T-helper 17 cell (primary cell): ENCODE measurements at regions not wholly inside any gene's neighbourhood (a gene's known extent, or its start where the extent isn't known, plus 50 kb on each side); places are given as distances from the start of the nearest gene placed in this dataset.

Experiments
- ATAC-seq: fragments of 150-1000 bp; cut with Tn5 transposase; 2 replicates; pipeline ENCODE4 v1.10.0; 2021; ENCODE audit warnings: mild to moderate bottlenecking, moderate library complexity
- DNase-seq, 3 donors: peaks; one replicate each; pipeline versions ENCODE4 v3.0.0 to v3.0.0-alpha.2; 2020 to 2021
- H3K9me3 ChIP-seq: one replicate; pipeline ENCODE4 v1.7.0; 2013; ENCODE audit warnings: low read length, mild to moderate bottlenecking; ENCODE audit not compliant: control insufficient read depth, poor library complexity, severe bottlenecking
- H3K27ac Mint-ChIP-seq: one replicate; pipeline ENCODE4 v1.8.0; 2022; ENCODE audit warnings: mild to moderate bottlenecking, moderate library complexity, mixed read lengths
- H3K27me3 Mint-ChIP-seq: one replicate; pipeline ENCODE4 v1.8.0; 2022; ENCODE audit warnings: mixed read lengths
- H3K36me3 Mint-ChIP-seq: one replicate; pipeline ENCODE4 v1.8.0; 2022; ENCODE audit warnings: low read depth, mixed read lengths
- H3K4me1 Mint-ChIP-seq: one replicate; pipeline ENCODE4 v1.8.0; 2022; ENCODE audit warnings: mild to moderate bottlenecking, mixed read lengths
- H3K4me3 Mint-ChIP-seq: one replicate; pipeline ENCODE4 v1.8.0; 2022; ENCODE audit warnings: mild to moderate bottlenecking, moderate library complexity, mixed read lengths

GRCh38 chr4:174144106-174144505 lies 139.4 kb downstream of the FBXO8 start:
- Mint-ChIP-seq H3K36me3 (no peaks in the 10 kb centered on the region), H3K4me3 (no peak overlapping the region), H3K27me3 (peaks cover 47% of the 10 kb centered on the region), H3K4me1 (no peaks in the 10 kb centered on the region), H3K27ac (no peak overlapping the region)
- DNase-seq (no peak), ATAC-seq (no peak)
- no peaks in the 10 kb centered on the region for H3K9me3 ChIP-seq

GRCh38 chr4:174141876-174142275 lies 141.6 kb downstream of the FBXO8 start:
- Mint-ChIP-seq H3K27ac (no peak overlapping the region), H3K27me3 (peaks cover 34% of the 10 kb centered on the region), H3K36me3 (no peaks in the 10 kb centered on the region), H3K4me1 (no peaks in the 10 kb centered on the region), H3K4me3 (no peak overlapping the region)
- ATAC-seq = no peak
- DNase-seq = no peak
- no peaks in the 10 kb centered on the region for H3K9me3 ChIP-seq

GRCh38 chr4:174138616-174139015 lies 144.9 kb downstream of the FBXO8 start:
- no peak overlapping the region for H3K27ac Mint-ChIP-seq

GRCh38 chr4:174137698-174138097 lies 145.8 kb downstream of the FBXO8 start:
- H3K27ac Mint-ChIP-seq = no peak overlapping the region
- peaks cover 3% of the 10 kb centered on the region for H3K4me1 Mint-ChIP-seq
- ATAC-seq (no peak), DNase-seq (no peak)
- peaks cover 6% of the 10 kb centered on the region for H3K27me3 Mint-ChIP-seq
- no peaks in the 10 kb centered on the region for H3K36me3 Mint-ChIP-seq
- no peak overlapping the region for H3K4me3 Mint-ChIP-seq
- H3K9me3 ChIP-seq = no peaks in the 10 kb centered on the region

More at GRCh38 chr4:174138616-174139015, 144.9 kb downstream of the FBXO8 start:
- H3K4me3 Mint-ChIP-seq = no peak overlapping the region
- DNase-seq = no peak
- peaks cover 6% of the 10 kb centered on the region for H3K27me3 Mint-ChIP-seq
- no peak for ATAC-seq
- no peaks in the 10 kb centered on the region for H3K36me3 Mint-ChIP-seq
- peaks cover 3% of the 10 kb centered on the region for H3K4me1 Mint-ChIP-seq
- H3K9me3 ChIP-seq = no peaks in the 10 kb centered on the region

GRCh38 chr4:174135936-174136406 lies 147.5 kb downstream of the FBXO8 start:
- no peaks in the 10 kb centered on the region for H3K9me3 ChIP-seq
- H3K27me3 Mint-ChIP-seq = peaks cover 6% of the 10 kb centered on the region
- H3K4me3 Mint-ChIP-seq = no peak overlapping the region
- H3K36me3 Mint-ChIP-seq = no peaks in the 10 kb centered on the region
- DNase-seq (no peak), ATAC-seq (no peak)
- H3K27ac Mint-ChIP-seq = no peak overlapping the region
- peaks cover 3% of the 10 kb centered on the region for H3K4me1 Mint-ChIP-seq

- Mint-ChIP-seq H3K36me3 (no peaks in the 10 kb centered on the region), H3K4me3 (no peak overlapping the region), H3K27ac (no peak overlapping the region), H3K4me1 (peaks cover 3% of the 10 kb centered on the region), H3K27me3 (peaks cover 9% of the 10 kb centered on the region)
- ATAC-seq = no peak
- H3K9me3 ChIP-seq = no peaks in the 10 kb centered on the region
- DNase-seq = no peak
Observed at GRCh38 chr4:174135530-174135929, 147.9 kb downstream of the FBXO8 start.

- no peak for ATAC-seq
- H3K9me3 ChIP-seq = no peaks in the 10 kb centered on the region
- no peaks in the 10 kb centered on the region for H3K36me3 Mint-ChIP-seq
- peaks cover 3% of the 10 kb centered on the region for H3K4me1 Mint-ChIP-seq
- no peak overlapping the region for H3K4me3 Mint-ChIP-seq
- DNase-seq = no peak
- H3K27ac Mint-ChIP-seq = no peak overlapping the region
- peaks cover 12% of the 10 kb centered on the region for H3K27me3 Mint-ChIP-seq
Observed at GRCh38 chr4:174134361-174134760, 149.1 kb downstream of the FBXO8 start.

GRCh38 chr4:174133551-174133950 lies 149.9 kb downstream of the FBXO8 start:
- ATAC-seq (no peak), DNase-seq (no peak)
- Mint-ChIP-seq H3K4me1 (peaks cover 3% of the 10 kb centered on the region), H3K27me3 (peaks cover 11% of the 10 kb centered on the region), H3K4me3 (no peak overlapping the region), H3K36me3 (no peaks in the 10 kb centered on the region), H3K27ac (no peak overlapping the region)
- no peaks in the 10 kb centered on the region for H3K9me3 ChIP-seq

GRCh38 chr4:174131901-174132300 lies 151.6 kb downstream of the FBXO8 start:
- Mint-ChIP-seq H3K4me3 (no peak overlapping the region), H3K27ac (no peak overlapping the region), H3K36me3 (no peaks in the 10 kb centered on the region), H3K27me3 (peaks cover 22% of the 10 kb centered on the region), H3K4me1 (peaks cover 3% of the 10 kb centered on the region)
- H3K9me3 ChIP-seq = no peaks in the 10 kb centered on the region
- DNase-seq (no peak), ATAC-seq (no peak)

GRCh38 chr4:174122705-174123104 lies 160.8 kb downstream of the FBXO8 start:
- no peaks in the 10 kb centered on the region for H3K36me3 Mint-ChIP-seq
- ATAC-seq (no peak), DNase-seq (no peak)
- no peak overlapping the region for H3K4me3 Mint-ChIP-seq
- peaks cover 4% of the 10 kb centered on the region for H3K4me1 Mint-ChIP-seq
- no peaks in the 10 kb centered on the region for H3K9me3 ChIP-seq
- H3K27me3 Mint-ChIP-seq = peaks cover 73% of the 10 kb centered on the region
- H3K27ac Mint-ChIP-seq = no peak overlapping the region

- H3K9me3 ChIP-seq = no peaks in the 10 kb centered on the region
- H3K4me1 Mint-ChIP-seq = peaks cover 4% of the 10 kb centered on the region
- H3K4me3 Mint-ChIP-seq = peak overlapping the region; percentile 69
- no peak overlapping the region for H3K27ac Mint-ChIP-seq
- H3K36me3 Mint-ChIP-seq = no peaks in the 10 kb centered on the region
- no peak for DNase-seq
- ATAC-seq = peak; percentile 41
- peaks cover 73% of the 10 kb centered on the region for H3K27me3 Mint-ChIP-seq
Observed at GRCh38 chr4:174120446-174121295, 162.8 kb downstream of the FBXO8 start.

GRCh38 chr4:174119830-174120229 lies 163.6 kb downstream of the FBXO8 start:
- Mint-ChIP-seq H3K4me3 (no peak overlapping the region), H3K27ac (no peak overlapping the region), H3K36me3 (no peaks in the 10 kb centered on the region), H3K27me3 (peaks cover 65% of the 10 kb centered on the region), H3K4me1 (peaks cover 6% of the 10 kb centered on the region)
- ATAC-seq (no peak), DNase-seq (no peak)
- H3K9me3 ChIP-seq = no peaks in the 10 kb centered on the region

GRCh38 chr4:174119051-174119450 lies 164.4 kb downstream of the FBXO8 start:
- peaks cover 6% of the 10 kb centered on the region for H3K4me1 Mint-ChIP-seq
- H3K36me3 Mint-ChIP-seq = no peaks in the 10 kb centered on the region
- ATAC-seq (no peak), DNase-seq (no peak)
- H3K27ac Mint-ChIP-seq = no peak overlapping the region
- no peak overlapping the region for H3K4me3 Mint-ChIP-seq
- H3K27me3 Mint-ChIP-seq = peaks cover 65% of the 10 kb centered on the region
- H3K9me3 ChIP-seq = no peaks in the 10 kb centered on the region

- H3K36me3 Mint-ChIP-seq = no peaks in the 10 kb centered on the region
- peaks cover 6% of the 10 kb centered on the region for H3K4me1 Mint-ChIP-seq
- no peak for DNase-seq
- peaks cover 68% of the 10 kb centered on the region for H3K27me3 Mint-ChIP-seq
- no peak overlapping the region for H3K4me3 Mint-ChIP-seq
- no peak for ATAC-seq
- no peaks in the 10 kb centered on the region for H3K9me3 ChIP-seq
- H3K27ac Mint-ChIP-seq = no peak overlapping the region
Observed at GRCh38 chr4:174118171-174118570, 165.3 kb downstream of the FBXO8 start.
